Endothelial cell of umbilical vein (primary cell): ENCODE measurements at regions not wholly inside any gene's neighbourhood (a gene's known extent, or its start where the extent isn't known, plus 50 kb on each side); places are given as distances from the start of the nearest gene placed in this dataset.

Source experiments
- BruUV-seq: library from RNA; stranded (reverse); fragments of 400-500 nt; replicated peaks from 2 replicates; lab custom pipeline; 2021; lab: Mats Ljungman, UMichigan
- CTCF ChIA-PET: fragments of 300-600, 350-600 bp; sonication (Branson Sonifier 250); formaldehyde crosslinking; loops from one replicate; lab custom pipeline; 2021; ENCODE audit warnings: antibody characterized with exemption, inconsistent platforms; lab: Charles Lee
- POLR2A ChIA-PET: fragments of 300-600, 350-600 bp; sonication (Branson Sonifier 250); formaldehyde crosslinking; loops from one replicate; lab custom pipeline; 2021; ENCODE audit warnings: antibody characterized with exemption, inconsistent platforms; lab: Charles Lee
- DNase-seq: peaks from one replicate; pipeline ENCODE4 v3.0.0-alpha.2; 2011; ENCODE audit warnings: low read depth, low spot score
- FAIRE-seq: peaks from 2 replicates; lab custom pipeline; 2011; peaks lifted over from hg19 to GRCh38; lab: Jason Lieb, UNC
- H2AFZ ChIP-seq: 2 replicates; pipeline ENCODE4 v1.6.0; 2012; ENCODE audit warnings: low read depth, low read length, control low read depth, inconsistent platforms
- H3K27ac ChIP-seq: 2 replicates; pipeline ENCODE4 v1.5.1; 2011; ENCODE audit warnings: low read depth, mild to moderate bottlenecking, control low read depth, low read length, moderate library complexity; ENCODE audit not compliant: insufficient read depth
- H3K27me3 ChIP-seq, 2 experiments: 2 replicates each; pipeline versions ENCODE4 v1.6.0 to v1.6.1; 2011; ENCODE audit warnings: low read length in 2 of 2, mixed read lengths in 1 of 2; ENCODE audit not compliant: control insufficient read depth in 2 of 2, insufficient read depth in 2 of 2
- H3K36me3 ChIP-seq, 2 experiments: 2 replicates in 1 of 2; 3 replicates in 1 of 2; pipeline ENCODE4 v1.5.1; 2011; ENCODE audit warnings: low read length in 2 of 2, mild to moderate bottlenecking in 1 of 2, moderate library complexity in 1 of 2; ENCODE audit not compliant: control insufficient read depth in 2 of 2, insufficient read depth in 2 of 2; ENCODE audit errors: extremely low read depth in 1 of 2
- H3K4me1 ChIP-seq: 3 replicates; pipeline ENCODE4 v1.5.1; 2011; ENCODE audit warnings: mild to moderate bottlenecking, low read length; ENCODE audit not compliant: control insufficient read depth, insufficient read depth; ENCODE audit errors: extremely low read depth
- H3K4me2 ChIP-seq: 2 replicates; pipeline ENCODE4 v1.6.1; 2011; ENCODE audit warnings: low read length, control low read depth, mixed read lengths; ENCODE audit not compliant: insufficient read depth
- H3K4me3 ChIP-seq, 3 experiments: fragments of 200-600 bp in 1 of 3; sonication (generic), shearing (Covaris generic) in 1 of 3; replicated peaks in 1 of 3; 2 replicates each; pipeline ENCODE4 v1.5.1; 2011 to 2016; ENCODE audit warnings: control low read depth in 3 of 3, low read length in 3 of 3, mild to moderate bottlenecking in 2 of 3, inconsistent platforms in 1 of 3, low read depth in 1 of 3, moderate library complexity in 1 of 3; ENCODE audit not compliant: insufficient read depth in 1 of 3
- H3K79me2 ChIP-seq: 2 replicates; pipeline ENCODE4 v1.6.0; 2012; ENCODE audit warnings: low read length, inconsistent platforms; ENCODE audit not compliant: control insufficient read depth, insufficient read depth
- H3K9ac ChIP-seq: replicated peaks from 2 replicates; pipeline ENCODE3; 2011; ENCODE audit warnings: low read length, control low read depth; ENCODE audit not compliant: insufficient read depth; ENCODE audit errors: extremely low read depth
- H3K9me1 ChIP-seq: replicated peaks from 3 replicates; pipeline ENCODE4 v1.6.0; 2011; ENCODE audit warnings: mild to moderate bottlenecking, low read length; ENCODE audit not compliant: control insufficient read depth, insufficient read depth; ENCODE audit errors: extremely low read depth
- H3K9me3 ChIP-seq: replicated peaks from 2 replicates; pipeline ENCODE4 v1.5.1; 2012; ENCODE audit warnings: low read length, inconsistent platforms; ENCODE audit not compliant: control insufficient read depth, insufficient read depth
- H4K20me1 ChIP-seq: replicated peaks from 2 replicates; pipeline ENCODE3; 2011; ENCODE audit warnings: mild to moderate bottlenecking, low read length; ENCODE audit not compliant: control insufficient read depth, insufficient read depth; ENCODE audit errors: extremely low read depth
- EZH2 ChIP-seq: IDR thresholded peaks from 2 replicates; pipeline ENCODE4 v1.6.1; 2012; ENCODE audit warnings: borderline replicate concordance, low read depth, mild to moderate bottlenecking, moderate library complexity, low read length, inconsistent platforms; ENCODE audit not compliant: severe bottlenecking
- FOS ChIP-seq: IDR thresholded peaks from 2 replicates; pipeline ENCODE4 v1.6.1; 2011; ENCODE audit warnings: mild to moderate bottlenecking, low read length, moderate library complexity, borderline replicate concordance; ENCODE audit not compliant: insufficient read depth
- GATA2 ChIP-seq: IDR thresholded peaks from 2 replicates; pipeline ENCODE4 v1.7.0; 2011; ENCODE audit warnings: low read depth, mild to moderate bottlenecking, moderate library complexity, mixed read lengths, low read length; ENCODE audit not compliant: insufficient read length, insufficient read depth
- JUN ChIP-seq: IDR thresholded peaks from 2 replicates; pipeline ENCODE4 v1.6.1; 2011; ENCODE audit warnings: borderline replicate concordance, low read depth; ENCODE audit not compliant: insufficient read length, insufficient read depth
- MYC ChIP-seq: IDR thresholded peaks from one replicate; pipeline ENCODE4 v1.6.1; 2011; ENCODE audit warnings: mild to moderate bottlenecking, low read depth, low read length
- POLR2A ChIP-seq: IDR thresholded peaks from 2 replicates; pipeline ENCODE4 v1.6.1; 2012; ENCODE audit warnings: low read depth, mild to moderate bottlenecking, control low read depth, low read length
- POLR2AphosphoS5 ChIP-seq: IDR thresholded peaks from 2 replicates; pipeline ENCODE4 v1.6.1; 2012; ENCODE audit warnings: low read depth, mild to moderate bottlenecking, control low read depth, low read length, moderate library complexity; ENCODE audit not compliant: insufficient read depth
- dilution Hi-C: fragments of 300-500 bp; cut with MboI; formaldehyde crosslinking; loops from one replicate; pipeline ENCODE4 v1.15.0; 2019; ENCODE audit warnings: low sequenced_read_pairs; ENCODE audit not compliant: extremely low pct_ligation_motif_present
- intact Hi-C: fragments of 100-400 bp; cut with micrococcal nuclease; formaldehyde crosslinking; loops from one replicate; pipeline ENCODE4 v1.10.0; 2022
- TF ChIP-seq, protein P1 (sequence below), 2 donors: IDR thresholded peaks; 1 replicate in 1 of 2; 2 replicates in 1 of 2; pipeline ENCODE4 v1.5.1; 2011; ENCODE audit warnings: low read length in 2 of 2, mild to moderate bottlenecking in 2 of 2, moderate library complexity in 2 of 2, control low read depth in 1 of 2, inconsistent platforms in 1 of 2, low read depth in 1 of 2; ENCODE audit not compliant: insufficient read depth in 1 of 2; ENCODE audit errors: extremely low read depth in 1 of 2
- TF ChIP-seq, protein P2 (sequence below): IDR thresholded peaks from 2 replicates; pipeline ENCODE4 v1.6.1; 2011; ENCODE audit not compliant: insufficient read depth, insufficient read length

DNA sequence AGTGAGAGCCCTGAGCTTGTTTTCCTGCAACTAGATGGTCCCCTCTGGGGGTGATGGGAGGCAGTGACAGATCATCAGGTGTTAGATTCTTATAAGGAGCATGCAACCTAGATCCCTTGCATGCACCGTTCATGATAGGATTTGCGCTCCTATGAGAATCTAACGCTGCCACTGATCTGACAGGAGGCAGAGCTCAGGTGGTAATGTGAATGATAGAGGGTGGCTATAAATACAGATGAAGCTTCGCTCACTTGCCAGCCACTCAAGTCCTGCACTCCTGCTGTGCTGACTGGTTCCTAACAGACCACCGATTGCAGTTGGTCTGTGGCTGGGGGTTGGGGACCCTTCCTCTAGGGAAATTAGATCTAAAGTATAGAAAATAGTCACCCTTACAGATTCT lies 290.6 kb upstream of the ADCY2 start:
- no peak for DNase-seq
- Histone ChIP-seq H3K79me2 (no peaks in the 10 kb centered on the region), H3K9me3 (no peaks in the 10 kb centered on the region), H3K4me1 (no peaks in the 10 kb centered on the region), H3K27me3 (no peaks in the 10 kb centered on the region), H3K9me1 (no peaks in the 10 kb centered on the region), H4K20me1 (no peaks in the 10 kb centered on the region), H3K36me3 (no peaks in the 10 kb centered on the region), H3K4me2 (no peak overlapping the region), H3K4me3 (no peak overlapping the region), H3K9ac (no peak overlapping the region), H3K27ac (no peak overlapping the region), H2AFZ (no peak overlapping the region)
- no TSS peak for BruUV-seq
- ChIA-PET POLR2A (no interaction called here), CTCF (no interaction called here)
- TF ChIP-seq, protein P1, sequence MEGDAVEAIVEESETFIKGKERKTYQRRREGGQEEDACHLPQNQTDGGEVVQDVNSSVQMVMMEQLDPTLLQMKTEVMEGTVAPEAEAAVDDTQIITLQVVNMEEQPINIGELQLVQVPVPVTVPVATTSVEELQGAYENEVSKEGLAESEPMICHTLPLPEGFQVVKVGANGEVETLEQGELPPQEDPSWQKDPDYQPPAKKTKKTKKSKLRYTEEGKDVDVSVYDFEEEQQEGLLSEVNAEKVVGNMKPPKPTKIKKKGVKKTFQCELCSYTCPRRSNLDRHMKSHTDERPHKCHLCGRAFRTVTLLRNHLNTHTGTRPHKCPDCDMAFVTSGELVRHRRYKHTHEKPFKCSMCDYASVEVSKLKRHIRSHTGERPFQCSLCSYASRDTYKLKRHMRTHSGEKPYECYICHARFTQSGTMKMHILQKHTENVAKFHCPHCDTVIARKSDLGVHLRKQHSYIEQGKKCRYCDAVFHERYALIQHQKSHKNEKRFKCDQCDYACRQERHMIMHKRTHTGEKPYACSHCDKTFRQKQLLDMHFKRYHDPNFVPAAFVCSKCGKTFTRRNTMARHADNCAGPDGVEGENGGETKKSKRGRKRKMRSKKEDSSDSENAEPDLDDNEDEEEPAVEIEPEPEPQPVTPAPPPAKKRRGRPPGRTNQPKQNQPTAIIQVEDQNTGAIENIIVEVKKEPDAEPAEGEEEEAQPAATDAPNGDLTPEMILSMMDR (IDR thresholded peaks at IDR 0.05; ENCODE audit: extremely low read depth in 1 of 2, insufficient read depth in 1 of 2, low read depth in 1 of 2, low read length in 2 of 2), result no peak
- no peak for TF ChIP-seq FOS
- TF ChIP-seq, protein P2, sequence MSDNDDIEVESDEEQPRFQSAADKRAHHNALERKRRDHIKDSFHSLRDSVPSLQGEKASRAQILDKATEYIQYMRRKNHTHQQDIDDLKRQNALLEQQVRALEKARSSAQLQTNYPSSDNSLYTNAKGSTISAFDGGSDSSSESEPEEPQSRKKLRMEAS, result no peak
- TF ChIP-seq POLR2AphosphoS5, result no peak
- no peak for FAIRE-seq
- dilution Hi-C loops (no loop called here), intact Hi-C loops (no loop called here)

DNA sequence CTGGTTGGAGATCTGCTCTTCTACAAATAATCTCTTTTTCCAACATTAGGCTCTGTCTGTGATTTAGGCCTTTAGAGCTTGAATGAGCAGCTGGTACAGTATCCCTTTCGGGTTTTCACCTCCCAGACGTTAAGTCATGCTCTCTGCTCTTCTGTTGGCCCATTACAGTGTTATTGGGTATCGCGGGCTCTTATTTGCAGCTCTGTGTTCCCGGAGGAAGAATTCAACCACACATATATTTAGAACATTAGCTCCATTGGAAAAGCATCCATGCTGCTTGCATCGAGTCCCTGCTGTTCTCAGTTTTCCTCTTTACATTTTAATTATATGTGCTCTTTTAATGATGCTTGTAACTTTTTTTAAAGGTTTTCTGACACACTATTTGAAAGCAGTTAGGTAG lies 278.0 kb upstream of the ADCY2 start:
- FAIRE-seq, result no peak
- no peak overlapping the region for H3K4me3 ChIP-seq
- dilution Hi-C loops, result no loop called here

More for the DNA sequence above, 278.0 kb upstream of the ADCY2 start:
- no peak for TF ChIP-seq MYC
- TF ChIP-seq, protein P1 (IDR thresholded peaks at IDR 0.05; ENCODE audit: extremely low read depth in 1 of 2, insufficient read depth in 1 of 2, low read depth in 1 of 2, low read length in 2 of 2), result no peak
- TF ChIP-seq, protein P2, result no peak
- no peak for TF ChIP-seq FOS
- TF ChIP-seq GATA2, result no peak
- TF ChIP-seq POLR2A, result no peak
- no peak for TF ChIP-seq JUN
- TF ChIP-seq EZH2, result no peak
- no peak for TF ChIP-seq POLR2AphosphoS5
- Histone ChIP-seq H4K20me1 (no peaks in the 10 kb centered on the region), H3K27me3 (no peaks in the 10 kb centered on the region), H3K79me2 (no peaks in the 10 kb centered on the region), H3K9ac (no peak overlapping the region), H3K27ac (no peak overlapping the region), H3K4me2 (no peak overlapping the region), H3K9me3 (peaks cover 3% of the 10 kb centered on the region), H3K4me1 (no peaks in the 10 kb centered on the region), H2AFZ (no peak overlapping the region), H3K9me1 (no peaks in the 10 kb centered on the region), H3K36me3 (no peaks in the 10 kb centered on the region)
- ChIA-PET POLR2A (no interaction called here), CTCF (no interaction called here)
- DNase-seq, result no peak
- BruUV-seq, result no TSS peak
- intact Hi-C loops, result no loop called here
